ENCODE measurements at regions not wholly inside any gene's neighbourhood (a gene's known extent, or its start where the extent isn't known, plus 50 kb on each side); places are given as distances from the start of the nearest gene placed in this dataset.

DNA sequence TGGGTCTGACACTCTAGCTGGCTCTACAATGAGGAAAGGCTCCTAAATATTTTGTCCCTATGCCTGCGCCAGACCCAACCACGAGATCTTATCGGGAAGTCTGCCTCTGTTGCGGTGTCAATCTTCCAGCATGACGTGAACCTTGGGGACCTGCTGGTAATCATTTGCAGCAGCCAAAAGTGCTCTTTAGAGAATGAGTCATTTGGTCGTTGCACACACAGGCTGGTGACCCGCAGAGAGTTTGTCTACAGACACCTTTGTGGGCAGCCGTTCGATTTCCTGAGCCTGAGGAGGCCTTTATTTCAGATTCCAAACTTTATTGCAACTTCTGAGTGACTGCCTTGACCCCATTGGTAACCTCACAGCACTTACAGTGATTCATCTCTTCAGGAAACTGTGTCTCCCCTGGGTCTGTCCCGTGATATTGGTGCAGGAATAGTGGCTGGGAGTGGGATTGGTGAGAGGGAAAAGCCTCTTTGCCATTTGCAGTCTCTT is 326.1 kb downstream of the NSG2 start:
- TF ChIP-seq, protein P1, sequence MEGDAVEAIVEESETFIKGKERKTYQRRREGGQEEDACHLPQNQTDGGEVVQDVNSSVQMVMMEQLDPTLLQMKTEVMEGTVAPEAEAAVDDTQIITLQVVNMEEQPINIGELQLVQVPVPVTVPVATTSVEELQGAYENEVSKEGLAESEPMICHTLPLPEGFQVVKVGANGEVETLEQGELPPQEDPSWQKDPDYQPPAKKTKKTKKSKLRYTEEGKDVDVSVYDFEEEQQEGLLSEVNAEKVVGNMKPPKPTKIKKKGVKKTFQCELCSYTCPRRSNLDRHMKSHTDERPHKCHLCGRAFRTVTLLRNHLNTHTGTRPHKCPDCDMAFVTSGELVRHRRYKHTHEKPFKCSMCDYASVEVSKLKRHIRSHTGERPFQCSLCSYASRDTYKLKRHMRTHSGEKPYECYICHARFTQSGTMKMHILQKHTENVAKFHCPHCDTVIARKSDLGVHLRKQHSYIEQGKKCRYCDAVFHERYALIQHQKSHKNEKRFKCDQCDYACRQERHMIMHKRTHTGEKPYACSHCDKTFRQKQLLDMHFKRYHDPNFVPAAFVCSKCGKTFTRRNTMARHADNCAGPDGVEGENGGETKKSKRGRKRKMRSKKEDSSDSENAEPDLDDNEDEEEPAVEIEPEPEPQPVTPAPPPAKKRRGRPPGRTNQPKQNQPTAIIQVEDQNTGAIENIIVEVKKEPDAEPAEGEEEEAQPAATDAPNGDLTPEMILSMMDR (IDR thresholded peaks at IDR 0.05 in 2 of 3, conservative IDR thresholded peaks at IDR 0.05 in 1 of 3; ENCODE audit: borderline replicate concordance in 1 of 3, insufficient read depth in 1 of 3, low read depth in 2 of 3, low read length in 2 of 3), result no peak
- TF ChIP-seq ZFX (IDR thresholded peaks at IDR 0.05), result no peak
- TF ChIP-seq CEBPB (IDR thresholded peaks at IDR 0.05; ENCODE audit: low read depth), result peak; percentile 84

Data from HCT116 (cell line).